NCI-H128 (cell line): ENCODE measurements at regions not wholly inside any gene's neighbourhood (a gene's known extent, or its start where the extent isn't known, plus 50 kb on each side); places are given as distances from the start of the nearest gene placed in this dataset.

Experiments
- DNase-seq: peaks from one replicate; lab custom pipeline; 2025; ENCODE audit not compliant: unreplicated experiment; lab: John Stamatoyannopoulos, UW

DNA sequence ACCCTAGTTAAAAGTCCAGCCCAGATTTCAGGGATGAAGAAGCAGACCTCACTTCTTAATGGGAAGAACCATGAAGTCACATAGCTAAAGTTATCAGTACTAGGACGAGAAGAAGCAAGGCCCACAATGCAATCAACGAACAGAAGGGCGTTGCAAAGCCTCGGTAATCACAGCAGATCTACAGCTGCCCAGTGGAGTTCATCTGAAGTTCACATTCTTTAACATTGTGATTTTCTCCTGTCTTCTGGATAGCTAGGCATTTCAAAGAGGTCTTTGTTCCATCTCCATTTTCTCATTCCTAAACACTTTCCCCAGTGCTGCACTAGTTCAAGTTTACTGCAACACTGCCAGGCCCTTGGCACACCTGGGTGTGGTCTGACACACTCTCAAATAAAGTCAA, 226.7 kb upstream of the N4BP1 start:
- no peak for DNase-seq

DNA sequence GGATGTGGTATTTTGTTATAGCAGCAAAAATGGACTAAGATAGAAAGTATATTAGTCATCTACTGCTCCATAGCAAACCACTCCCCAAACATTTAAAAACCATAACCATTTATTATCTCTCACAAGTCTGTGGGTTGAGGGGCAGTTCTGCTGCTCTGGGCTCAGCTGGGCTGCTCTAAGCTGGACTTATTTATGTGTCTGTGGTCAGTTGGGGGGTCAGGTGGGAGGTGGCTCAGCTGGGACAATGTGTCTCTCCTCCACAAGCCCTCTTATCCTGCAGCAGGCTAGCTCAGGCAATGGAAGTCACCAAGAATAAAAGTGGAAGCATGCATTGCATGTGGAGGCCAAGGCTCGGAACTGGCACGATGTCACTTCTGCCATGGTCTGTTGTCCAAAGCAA, 226.1 kb upstream of the N4BP1 start:
- DNase-seq, result no peak

- no peak for DNase-seq
Observed at GRCh38 chr16:48834576-48834975, 224.6 kb upstream of the N4BP1 start.

GRCh38 chr16:48833461-48833860, 223.5 kb upstream of the N4BP1 start:
- no peak for DNase-seq

- no peak for DNase-seq
Observed at GRCh38 chr16:48831076-48831722, 221.2 kb upstream of the N4BP1 start.

DNA sequence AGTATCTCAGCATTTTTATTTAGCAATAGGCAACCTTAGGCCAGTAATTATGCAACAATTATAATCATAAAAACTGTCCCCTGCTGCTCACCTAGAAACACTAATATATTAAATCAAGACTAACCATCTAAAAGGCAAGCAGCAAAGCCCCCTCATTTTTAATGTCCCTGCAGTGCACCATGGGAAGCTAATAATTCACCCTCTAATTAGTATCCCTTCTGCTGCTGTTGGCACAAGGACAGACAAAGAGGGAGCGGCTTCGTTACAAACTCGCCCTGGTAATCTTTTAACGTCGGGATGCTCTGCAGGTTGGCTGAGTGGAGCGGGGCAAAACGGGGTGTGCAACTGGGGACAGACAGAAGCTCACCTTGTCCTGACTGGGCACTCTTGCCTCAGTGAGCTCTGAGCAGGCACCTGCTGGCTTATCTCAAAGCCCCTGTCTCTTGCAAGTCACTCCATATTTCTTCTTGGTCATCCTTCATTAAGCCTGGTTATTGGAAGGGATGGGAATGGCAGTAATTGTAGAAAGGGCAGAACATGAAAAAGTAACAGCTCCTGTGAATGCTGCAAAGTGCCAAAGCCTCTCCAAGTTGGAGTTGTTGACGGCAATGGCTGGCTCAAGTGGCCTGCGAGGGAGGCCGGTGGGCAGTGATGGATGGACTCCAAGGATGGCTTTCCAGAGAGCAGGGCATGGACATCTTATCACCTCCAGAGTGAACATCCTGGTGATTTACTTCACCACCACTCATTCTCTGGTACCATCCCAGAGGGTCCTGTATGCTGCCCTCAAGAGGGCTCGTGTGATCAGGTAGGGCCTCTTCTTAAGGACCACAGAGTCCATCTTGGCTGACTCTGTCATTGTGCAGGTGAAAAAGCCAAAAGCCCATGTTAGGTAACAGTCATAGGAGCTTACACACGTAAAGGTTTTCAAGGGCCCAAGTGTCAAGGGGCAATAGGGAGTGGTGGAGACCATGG, 219.6 kb upstream of the N4BP1 start:
- no peak for DNase-seq

DNA sequence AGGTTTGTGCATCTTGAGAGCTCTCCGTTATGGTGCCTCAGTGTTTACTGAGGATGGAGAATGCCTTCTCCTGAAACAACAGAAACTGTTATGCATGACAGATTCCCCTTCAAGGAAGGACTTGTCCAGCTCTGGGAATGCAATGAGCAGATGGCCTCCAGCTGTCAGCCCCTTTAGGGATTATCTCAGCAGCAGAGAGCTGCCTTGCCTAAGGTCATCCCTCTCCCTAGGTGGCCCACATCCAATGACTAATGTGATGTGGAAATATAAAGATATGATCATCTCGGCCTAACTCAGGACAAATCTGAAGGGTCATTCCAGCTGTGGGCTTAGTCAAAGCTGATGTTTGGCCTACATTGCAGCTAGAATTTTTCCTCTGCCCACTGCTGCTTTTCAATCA, 214.3 kb upstream of the N4BP1 start:
- DNase-seq, result no peak

DNA sequence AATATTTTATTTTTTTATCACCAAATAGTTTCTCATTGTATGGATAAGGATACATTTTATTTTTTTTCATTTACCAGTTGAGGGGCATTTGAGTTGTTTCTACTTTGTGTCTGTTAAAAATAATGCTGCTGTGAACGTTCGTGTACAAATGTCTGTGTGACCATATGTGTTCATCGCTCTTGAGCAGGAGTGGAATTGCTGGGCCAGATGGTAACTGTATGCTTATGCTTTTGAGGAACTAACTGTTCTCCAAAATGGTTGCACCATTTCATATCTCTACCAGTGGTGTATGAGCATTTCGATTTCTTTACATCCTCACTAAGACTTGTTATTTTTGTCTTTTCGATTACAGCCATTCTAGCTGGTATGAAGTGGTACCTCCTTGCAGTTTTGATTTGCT, 212.5 kb upstream of the N4BP1 start:
- DNase-seq, result no peak

DNA sequence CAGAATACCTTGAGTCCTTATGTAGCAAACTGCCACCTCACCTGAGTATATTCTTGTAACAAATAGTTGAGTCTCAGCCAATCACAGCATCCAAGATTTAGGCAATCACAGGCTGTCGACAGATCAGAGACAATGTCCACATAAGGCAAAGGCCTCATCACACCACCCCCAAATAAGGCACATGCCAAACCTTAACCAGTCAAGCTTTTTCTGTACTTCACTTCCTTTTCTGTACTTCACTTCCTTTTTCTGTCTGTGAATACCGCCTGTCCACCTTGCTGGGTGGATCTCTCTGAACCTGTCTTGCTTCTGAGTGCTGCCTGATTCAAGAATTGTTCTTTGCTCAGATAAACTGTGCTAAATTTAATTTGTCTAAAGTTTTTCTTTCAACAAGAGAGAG, 210.4 kb upstream of the N4BP1 start:
- no peak for DNase-seq

- DNase-seq, result no peak
Observed at GRCh38 chr16:48818257-48818656, 208.3 kb upstream of the N4BP1 start.

GRCh38 chr16:48817032-48817431, 207.1 kb upstream of the N4BP1 start:
- no peak for DNase-seq

DNA sequence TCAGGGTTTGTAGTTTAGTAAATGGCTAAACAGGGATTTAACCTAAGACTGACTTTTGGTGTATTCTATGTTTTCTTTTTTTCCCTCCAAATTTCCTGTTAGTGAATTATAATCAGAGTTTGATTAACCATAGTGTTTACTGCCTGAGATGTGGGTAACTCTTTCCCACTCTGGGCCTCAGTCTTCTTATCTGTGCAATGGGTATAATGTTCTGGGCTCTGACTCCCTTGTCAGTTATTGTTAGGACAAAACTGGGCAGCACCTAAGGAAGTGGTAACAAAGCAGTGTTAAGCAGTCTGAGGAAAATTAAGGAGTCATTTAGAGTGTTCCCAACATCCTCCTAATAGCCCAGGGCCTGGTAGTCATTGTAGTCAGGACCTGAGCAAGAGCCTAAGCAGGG, 206.4 kb upstream of the N4BP1 start:
- DNase-seq, result no peak

DNA sequence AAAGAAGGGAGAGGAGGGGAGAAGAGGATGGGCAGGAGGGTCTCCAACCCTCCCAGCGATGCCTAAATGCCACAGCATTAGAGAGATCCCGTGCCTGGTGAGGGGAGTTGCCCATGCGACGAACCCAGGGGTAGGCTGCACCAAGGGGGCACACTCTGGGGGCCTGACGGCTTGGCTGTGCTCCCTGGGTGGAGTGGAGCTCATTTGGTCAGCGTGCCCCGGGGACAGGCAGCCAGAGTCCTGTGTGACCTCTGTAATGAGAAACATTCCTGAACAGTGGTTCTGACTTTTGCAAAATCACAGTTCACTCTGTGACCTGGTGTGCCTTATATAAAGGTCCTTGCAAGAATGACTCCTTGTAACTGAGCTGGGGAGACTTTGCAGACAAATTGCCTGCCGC, 205.0 kb upstream of the N4BP1 start:
- no peak for DNase-seq

- no peak for DNase-seq
Observed at GRCh38 chr16:48813485-48813884, 203.5 kb upstream of the N4BP1 start.

DNA sequence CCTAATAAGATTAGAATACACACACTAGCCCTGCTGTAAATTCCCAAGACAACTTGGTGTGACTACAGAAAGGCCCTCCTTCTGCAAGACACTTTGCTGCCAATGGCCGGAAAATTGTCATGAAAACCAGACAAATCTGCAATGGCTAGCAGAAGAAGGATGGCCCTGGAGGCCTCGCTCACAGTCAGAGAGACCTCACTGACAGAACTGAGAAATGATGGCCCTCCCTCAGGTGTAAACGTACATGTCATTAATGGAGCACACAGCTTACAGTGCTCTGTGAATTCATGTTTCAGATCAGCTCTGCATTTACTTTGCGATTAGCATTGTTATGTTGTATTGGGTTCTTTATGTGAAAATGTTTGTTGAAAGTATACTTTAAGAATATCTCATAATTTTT, 202.9 kb upstream of the N4BP1 start:
- no peak for DNase-seq

- no peak for DNase-seq
Observed at GRCh38 chr16:48811478-48811877, 201.5 kb upstream of the N4BP1 start.

DNA sequence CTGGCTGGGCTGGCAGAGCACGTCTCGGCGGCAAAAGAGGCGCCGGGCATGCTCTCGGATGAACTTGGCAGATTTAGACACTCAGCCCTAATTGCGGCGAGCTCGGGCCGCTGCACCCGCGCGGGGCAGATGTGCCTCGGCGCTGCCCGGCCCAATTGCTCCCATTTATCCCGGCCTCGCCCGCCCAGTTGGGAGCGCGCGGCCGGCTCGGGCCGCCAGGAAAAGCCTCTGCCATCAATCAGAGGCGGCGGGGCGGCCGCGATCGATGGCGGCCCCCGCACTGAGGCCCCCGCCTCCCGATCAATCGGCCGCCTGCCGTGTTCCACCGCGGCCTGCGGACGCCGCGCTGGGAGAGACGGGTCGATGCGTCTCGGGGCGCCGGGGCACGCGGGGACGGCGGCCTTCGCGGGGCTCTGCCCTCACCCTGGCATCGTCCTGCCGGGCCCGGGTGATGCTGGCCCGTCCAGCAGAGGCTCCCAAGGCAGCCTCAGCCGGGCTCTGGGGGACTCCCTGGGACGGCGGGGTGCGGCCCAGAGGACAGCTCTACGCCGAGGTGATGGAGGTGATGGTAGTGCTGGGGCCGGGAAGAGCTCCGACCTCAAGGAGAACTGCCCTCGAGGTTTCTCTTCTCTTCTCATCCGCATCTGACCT, 200.9 kb upstream of the N4BP1 start:
- DNase-seq, result no peak

DNA sequence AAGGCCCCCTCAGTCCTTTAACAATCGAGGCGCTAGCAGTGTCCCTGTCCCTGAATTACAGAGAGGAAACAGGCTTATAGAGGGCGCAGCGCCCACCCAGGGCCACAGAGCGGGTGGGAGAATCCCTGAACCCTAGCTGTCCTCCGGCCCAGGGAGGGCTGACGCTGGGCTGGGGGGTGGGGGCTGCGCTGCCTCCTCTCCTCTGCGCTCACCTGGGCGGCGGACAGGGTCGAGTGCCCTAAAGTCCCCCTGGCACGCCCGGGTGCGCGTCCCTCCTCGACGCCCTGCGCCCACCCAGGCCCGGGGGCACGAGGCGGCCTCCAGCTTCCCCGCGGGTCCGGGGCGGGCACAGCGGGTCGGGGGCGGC, 200.4 kb upstream of the N4BP1 start:
- no peak for DNase-seq

- DNase-seq, result no peak
Observed at GRCh38 chr16:48790151-48790550, 180.2 kb upstream of the N4BP1 start.

DNA sequence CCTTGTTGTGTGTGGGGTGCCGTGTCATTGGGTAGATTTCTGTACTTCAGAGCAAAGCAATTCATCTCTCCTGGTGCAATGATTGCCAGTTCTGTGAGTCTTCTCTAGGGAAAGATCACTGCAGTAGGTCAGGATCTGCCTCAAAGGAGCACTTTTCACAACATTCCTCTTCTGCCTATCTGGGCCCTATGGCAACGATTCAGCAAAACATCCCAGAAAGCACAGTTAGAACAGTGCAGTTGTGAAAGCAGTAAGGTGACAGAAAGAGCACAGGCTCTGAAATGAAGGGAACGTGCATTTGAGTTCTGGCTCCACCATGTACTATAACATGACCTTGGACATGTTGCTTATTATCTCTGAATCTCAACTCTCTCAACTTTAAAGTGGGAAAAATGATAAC, 178.5 kb upstream of the N4BP1 start:
- DNase-seq, result no peak

- no peak for DNase-seq
Observed at GRCh38 chr16:48745541-48745940, 135.6 kb upstream of the N4BP1 start.

DNA sequence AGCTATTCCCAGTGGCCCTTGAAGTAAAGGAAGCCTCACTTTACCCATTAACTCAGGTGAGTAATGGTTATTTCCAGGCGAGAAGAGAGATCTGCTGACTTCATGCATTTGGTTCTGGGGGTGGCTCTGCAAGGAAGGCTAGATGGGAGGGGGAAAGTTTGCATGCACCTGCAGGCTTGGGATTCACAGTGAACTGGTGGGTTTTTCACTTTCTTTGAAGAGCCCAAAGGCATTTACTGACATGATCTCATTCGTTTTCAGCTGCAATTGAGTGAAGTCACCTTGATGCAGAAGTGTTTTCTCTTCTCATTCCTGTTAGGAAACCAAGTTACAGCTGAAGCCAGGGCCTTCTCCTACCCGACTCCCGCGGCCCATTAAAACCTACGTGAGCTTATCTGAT, 131.0 kb upstream of the N4BP1 start:
- no peak for DNase-seq
